Daoy (cell line): ENCODE measurements at regions not wholly inside any gene's neighbourhood (a gene's known extent, or its start where the extent isn't known, plus 50 kb on each side); places are given as distances from the start of the nearest gene placed in this dataset.
"Not testable (repeated sequence)": the region's sequence is repeated elsewhere in the genome, so short reads cannot be mapped to it uniquely, and the experiment has no call there.

Experiments
- DNase-seq: peaks from one replicate; pipeline ENCODE4 v3.0.0-alpha.2; 2015; ENCODE audit warnings: low read depth

DNA sequence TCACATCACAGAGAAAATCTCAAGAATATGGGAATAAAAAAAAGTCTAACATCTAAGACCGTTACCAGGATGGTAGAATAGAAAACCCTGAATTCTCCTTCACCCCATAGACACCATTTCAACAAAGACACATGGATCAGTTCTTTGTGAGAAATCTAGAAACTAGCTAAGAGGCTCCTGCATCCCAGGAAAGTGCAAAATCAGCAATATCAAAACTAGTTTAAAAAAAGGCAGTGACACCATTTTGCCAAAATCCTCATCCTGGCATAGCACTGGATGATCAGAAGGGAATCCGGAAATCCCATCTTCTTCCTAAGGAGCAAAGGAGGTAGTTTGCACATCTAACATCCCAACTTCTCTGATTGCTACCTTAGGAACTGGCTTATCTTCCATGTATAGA lies 88.9 kb upstream of the MAGEE2 start:
- DNase-seq = no peak

DNA sequence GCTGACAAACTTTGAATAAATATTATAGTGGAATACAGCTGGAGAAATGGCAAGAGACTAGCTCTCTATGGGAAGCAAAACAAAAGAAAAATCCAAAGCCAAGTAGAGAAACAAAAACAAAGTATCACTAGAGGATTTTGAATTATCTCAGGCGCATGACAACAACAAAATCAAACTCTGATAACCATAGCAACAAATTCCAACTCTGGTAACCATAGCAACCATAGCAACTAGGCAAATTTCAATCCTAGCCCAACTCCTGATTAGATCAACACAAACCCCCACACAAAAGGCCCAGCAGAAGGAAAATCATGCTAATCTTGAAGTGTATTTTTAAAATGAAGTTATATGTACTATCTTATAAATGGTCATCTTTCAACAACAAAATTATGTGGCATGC lies 98.4 kb upstream of the MAGEE2 start:
- no peak for DNase-seq

DNA sequence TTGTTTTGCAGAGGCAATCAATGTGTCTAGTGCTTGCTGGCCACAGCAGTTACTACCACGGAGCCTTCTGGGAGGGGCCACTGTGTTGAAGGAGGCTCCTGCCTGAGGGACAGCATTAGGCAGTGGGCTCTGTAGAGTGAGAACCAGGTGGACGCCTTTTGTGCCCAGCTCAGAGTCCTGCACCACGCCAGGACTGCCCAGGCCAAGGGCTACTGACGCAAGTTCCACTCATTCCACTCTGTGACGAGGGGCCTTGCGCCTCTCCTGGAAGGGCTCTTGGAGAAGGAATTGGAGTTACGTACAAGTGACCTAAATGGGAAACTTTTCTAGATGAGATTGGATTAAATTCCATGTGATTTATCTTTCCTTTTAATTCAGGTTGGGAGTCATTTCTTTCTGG lies 102.8 kb upstream of the MAGEE2 start:
- DNase-seq = no peak

- DNase-seq = no peak
Measured at GRCh38 chrX:75892749-75893148, 107.7 kb upstream of the MAGEE2 start.

DNA sequence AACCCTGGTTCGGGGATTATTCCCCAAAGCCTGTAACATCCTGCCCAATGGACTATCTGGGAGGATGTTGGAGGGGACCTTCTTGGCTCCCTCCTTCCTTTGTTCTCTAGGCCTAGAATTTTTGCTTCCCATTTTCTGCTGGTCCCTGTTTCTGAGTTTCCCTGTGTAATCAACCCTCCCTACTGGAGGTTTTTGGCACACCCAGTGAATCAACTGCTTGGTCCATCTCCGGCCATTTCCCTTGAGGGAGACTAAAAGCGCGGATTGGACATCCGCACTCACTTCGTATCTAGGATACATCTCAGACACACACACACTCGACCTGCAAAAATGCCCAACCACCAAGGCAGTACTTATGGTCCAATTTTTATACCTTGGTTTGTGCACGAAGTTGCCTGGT lies 108.2 kb upstream of the MAGEE2 start:
- DNase-seq = no peak

DNA sequence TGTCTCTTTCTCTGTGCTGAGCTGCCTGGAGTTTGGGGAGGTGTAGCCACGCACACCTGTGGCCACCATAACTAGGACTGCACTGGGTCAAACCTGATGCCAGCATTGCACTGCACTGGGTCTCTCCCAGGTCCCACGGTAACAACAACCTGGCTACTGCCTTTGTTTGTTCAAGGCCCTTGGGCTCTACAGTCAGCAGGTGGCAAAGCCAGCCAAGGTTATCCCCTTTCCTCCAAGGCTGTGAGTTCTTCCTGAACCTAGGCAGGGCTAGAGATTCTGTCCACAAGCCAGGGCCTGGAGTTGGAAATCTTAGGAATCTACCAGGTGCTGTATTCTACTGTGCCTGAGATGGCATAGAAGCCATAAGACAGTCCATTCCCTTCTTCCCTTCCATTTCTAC lies 126.7 kb upstream of the MAGEE2 start:
- no peak for DNase-seq

- DNase-seq = no peak
Measured at GRCh38 chrX:75957107-75957610, 172.1 kb upstream of the MAGEE2 start.

DNA sequence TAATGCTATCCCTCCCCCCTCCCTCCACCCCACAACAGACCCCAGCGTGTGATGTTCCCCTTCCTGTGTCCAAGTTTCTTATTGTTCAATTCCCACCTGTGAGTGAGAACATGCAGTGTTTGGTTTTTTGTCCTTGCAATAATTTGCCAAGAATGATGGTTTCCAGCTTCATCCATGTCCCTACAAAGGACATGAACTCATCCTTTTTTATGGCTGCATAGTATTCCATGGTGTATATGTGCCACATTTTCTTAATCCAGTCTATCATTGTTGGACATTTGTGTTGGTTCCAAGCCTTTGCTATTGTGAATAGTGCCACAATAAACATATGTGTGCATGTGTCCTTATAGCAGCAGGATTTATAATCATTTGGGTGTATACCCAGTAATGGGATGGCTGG lies 176.3 kb upstream of the MAGEE2 start:
- DNase-seq = not testable (repeated sequence)

DNA sequence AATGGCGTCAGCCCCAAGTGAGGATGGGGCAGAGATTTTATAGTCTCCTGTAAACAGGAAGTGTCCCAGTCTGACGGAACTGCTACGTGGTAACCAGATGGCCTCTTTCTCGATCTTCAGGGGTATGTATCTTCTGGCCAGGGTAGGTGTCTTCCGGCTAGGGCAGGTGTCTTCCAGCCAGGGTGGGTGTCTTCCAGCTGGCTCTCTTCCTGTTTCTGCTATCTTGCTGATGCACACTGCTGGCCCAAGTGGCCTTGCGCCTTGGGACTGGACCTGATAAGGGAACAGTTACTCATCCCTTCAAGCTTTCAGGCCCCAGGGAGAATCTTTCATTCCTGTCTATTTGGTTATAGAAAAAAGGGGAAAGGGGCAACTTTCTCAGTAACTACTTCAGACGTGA lies 178.7 kb upstream of the MAGEE2 start:
- no peak for DNase-seq

GRCh38 chrX:75968293-75968692 lies 183.2 kb upstream of the MAGEE2 start:
- DNase-seq = no peak

DNA sequence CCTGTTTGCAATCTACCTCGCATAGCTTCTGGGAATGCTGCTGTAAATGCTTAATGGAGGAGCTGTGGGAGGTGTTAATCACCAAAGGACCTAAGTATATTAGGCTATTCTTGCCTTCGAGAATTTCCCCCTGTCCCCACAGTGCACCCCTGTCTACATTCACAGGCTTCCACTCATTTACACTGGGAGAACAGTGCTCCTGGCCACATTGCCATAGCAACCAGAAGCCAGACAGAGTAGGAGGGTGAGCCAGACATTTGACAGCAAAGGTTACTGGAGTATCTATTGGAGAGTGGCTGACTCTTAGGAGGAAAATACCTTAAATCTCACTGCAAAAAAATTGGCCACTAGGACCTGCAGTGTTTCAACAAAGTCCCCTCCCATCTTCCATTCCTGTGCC lies 185.9 kb upstream of the PBDC1 start:
- no peak for DNase-seq

- no peak for DNase-seq
Measured at GRCh38 chrX:75989806-75990590, 182.9 kb upstream of the PBDC1 start.

DNA sequence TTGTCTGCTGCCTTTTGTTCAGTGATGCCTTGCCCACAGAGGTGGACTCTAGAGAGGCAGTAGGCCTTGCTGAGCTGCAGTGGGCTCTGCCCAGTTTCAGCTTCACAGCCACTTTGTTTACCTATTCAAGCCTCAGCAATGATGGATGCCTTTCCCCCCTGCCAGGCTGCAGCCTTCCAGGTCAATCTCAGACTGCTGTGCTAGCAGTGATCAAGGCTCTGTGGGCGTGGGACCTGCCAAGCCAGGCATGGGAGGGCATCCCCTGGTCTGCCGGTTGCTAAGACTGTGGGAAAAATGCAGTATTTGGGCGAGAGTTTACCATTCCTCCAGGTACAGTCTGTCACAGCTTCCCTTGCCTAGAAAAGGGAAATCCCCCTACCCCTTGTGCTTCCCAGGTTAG lies 175.2 kb upstream of the PBDC1 start:
- DNase-seq = no peak

- DNase-seq = no peak
Measured at GRCh38 chrX:76014321-76014720, 158.5 kb upstream of the PBDC1 start.

DNA sequence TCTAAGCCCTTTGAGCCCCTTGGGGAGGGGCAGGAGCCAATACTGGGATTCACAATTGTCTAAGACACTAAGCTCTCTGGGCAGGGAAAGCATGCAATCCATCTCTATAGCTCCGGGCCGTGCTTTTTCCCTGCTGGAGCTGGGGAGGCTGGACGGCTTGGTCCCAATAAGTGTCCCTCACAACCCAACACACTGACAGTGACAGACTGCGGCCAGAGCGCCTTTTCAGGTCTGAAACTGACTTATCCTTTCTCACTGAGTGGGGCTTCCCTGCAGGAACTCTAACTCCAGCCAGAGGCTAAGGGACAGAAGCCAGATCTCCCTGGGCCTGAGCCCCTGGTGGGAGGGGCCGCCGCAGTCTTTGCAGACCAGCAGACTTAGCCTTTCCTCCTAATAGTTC lies 146.6 kb upstream of the PBDC1 start:
- no peak for DNase-seq

DNA sequence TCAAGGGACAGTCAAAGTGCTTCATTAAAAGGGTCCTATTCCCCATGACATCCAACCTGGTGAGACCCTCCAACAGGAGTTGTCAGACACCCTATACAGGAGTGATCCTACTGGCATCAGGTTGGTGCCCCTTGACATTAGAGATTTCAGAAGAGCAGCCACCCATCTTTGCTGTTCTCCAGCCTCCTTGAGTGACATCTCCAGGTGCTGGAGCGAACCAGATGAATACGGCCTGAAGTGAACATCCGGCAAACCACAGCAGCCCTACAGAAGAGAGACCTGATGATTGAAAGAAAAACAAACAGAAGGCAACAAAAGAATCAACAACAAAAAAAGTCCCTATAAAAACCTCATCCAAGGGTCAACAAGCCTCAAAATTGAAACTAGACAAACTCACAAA lies 146.1 kb upstream of the PBDC1 start:
- DNase-seq = no peak

DNA sequence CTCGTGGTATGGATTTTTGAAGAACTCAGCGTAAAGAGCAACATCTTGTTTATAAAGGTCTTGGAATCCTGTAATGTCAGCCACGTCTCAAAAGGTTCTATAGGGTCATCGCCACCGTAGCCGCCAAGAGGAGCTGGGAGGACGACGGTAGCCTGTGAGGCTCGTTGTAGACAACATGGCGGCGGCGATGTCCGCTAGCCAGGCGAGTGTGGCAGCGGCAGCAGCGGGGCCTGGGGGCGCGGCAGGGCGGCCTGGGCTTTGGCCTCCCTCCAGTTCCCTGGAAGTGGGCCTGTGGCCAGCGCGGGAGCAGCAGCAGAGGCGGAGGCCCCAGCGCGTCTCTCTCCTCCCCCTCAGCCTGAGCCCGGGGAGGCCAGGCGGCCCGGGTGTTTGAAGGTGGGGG lies 143.5 kb upstream of the PBDC1 start:
- peak; percentile 2 for DNase-seq

- no peak for DNase-seq
Measured at GRCh38 chrX:76064825-76065224, 108.0 kb upstream of the PBDC1 start.

DNA sequence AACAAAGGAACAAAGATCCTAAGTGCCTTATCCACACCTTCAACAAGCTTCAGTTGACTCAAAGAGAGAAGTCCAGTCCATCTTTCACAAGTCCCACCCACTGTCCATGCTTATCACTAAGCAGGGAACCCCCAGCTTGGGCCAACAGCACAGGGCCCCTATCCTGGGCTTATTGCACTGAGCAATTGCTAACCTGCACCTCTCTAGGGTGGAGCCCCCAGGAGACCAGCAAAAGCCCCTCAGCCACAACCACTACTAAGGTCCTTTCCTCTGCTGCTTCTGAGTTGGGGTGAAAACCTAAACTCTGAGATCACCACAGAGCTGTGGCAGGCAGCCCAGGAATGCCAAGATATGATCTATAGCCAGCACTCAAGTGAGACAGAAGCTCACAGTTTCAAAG lies 96.7 kb upstream of the PBDC1 start:
- no peak for DNase-seq

GRCh38 chrX:76109654-76110053 lies 63.2 kb upstream of the PBDC1 start:
- no peak for DNase-seq
